HG03571 (cell line): ENCODE measurements at regions not wholly inside any gene's neighbourhood (a gene's known extent, or its start where the extent isn't known, plus 50 kb on each side); places are given as distances from the start of the nearest gene placed in this dataset.

Experiments
- ATAC-seq: cut with Tn5 transposase; IDR thresholded peaks from one replicate; pipeline ENCODE4 v1.9.1; 2021; ENCODE audit not compliant: unreplicated experiment

GRCh38 chr5:76030343-76030742 lies 52.8 kb upstream of the SV2C start:
- ATAC-seq = no peak

GRCh38 chr5:76029739-76030138 lies 53.4 kb upstream of the SV2C start:
- ATAC-seq = no peak

DNA sequence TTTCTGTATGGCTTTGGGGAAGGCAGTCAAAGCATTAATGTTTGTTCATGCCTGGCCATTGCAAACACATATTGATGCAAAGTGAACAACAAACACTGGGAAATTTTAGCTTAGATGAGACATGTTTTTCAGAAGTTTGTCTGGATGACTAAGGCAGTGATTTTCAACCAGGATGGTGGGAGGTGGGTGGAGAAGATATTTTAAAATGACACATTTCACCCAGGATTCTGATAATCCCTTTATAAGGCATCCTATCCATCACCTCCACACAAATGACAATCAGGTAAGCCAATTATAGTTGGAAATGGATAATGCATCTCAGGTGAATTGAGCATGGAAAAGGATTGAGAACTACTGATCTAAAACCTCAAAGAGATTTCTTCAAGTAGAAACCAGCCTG lies 57.4 kb upstream of the SV2C start:
- ATAC-seq = no peak

- no peak for ATAC-seq
These were observed 58.1 kb upstream of the SV2C start for GRCh38 chr5:76025069-76025468.

GRCh38 chr5:76022611-76023010 lies 60.6 kb upstream of the SV2C start:
- no peak for ATAC-seq

DNA sequence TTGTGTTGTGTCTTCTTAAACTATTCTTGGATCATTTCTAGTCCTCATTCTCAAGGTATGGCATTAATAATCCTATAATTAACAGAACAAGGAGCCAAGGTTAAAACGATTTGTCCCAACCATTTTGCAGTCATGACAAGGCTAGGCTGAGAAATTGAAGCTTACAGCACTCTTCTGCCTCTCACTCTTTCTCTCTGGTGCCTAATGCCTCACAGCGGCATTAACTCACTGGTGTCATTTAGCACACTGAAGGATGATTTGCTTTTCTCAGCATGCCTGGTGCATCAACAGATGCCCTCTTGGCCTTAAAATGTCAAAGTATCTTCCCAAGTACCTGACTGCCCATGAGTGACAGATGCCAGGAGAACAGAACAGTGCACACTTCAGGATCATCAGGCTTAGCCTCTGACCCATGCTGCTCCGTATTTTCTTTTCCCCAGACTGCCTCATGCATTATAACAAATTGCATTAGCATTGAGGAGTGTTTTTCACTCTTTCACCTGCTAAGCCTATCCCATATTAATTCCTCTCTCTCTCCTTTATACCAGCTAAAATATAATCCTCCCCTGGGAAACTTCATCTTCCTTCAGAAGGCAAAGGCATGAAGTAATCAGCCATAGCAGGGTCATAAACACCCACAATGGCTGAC lies 61.1 kb upstream of the SV2C start:
- ATAC-seq = no peak

GRCh38 chr5:76016258-76016657 lies 66.9 kb upstream of the SV2C start:
- ATAC-seq = no peak

DNA sequence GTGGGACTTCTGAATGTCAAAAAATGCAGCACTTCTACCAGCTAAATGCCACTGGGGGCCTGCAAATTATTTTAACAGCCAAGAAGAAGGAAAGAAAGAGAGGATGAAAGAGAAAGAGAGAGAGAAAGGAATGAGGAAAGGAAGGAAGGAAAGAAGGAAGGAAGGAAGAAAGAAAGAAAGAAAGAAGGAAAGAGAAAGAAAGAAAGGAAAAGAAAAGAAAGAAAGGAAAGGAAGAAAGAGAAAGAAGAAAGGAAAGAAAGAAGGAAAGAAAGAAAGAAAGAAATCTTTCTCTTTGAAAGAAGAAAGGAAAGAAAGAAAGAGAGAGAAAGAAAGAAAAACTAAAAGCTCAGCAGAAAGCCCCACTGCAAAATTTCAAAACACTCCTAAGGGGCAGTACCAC lies 69.2 kb upstream of the SV2C start:
- no peak for ATAC-seq

- ATAC-seq = no peak
These were observed 75.3 kb upstream of the SV2C start for GRCh38 chr5:76007904-76008303.

DNA sequence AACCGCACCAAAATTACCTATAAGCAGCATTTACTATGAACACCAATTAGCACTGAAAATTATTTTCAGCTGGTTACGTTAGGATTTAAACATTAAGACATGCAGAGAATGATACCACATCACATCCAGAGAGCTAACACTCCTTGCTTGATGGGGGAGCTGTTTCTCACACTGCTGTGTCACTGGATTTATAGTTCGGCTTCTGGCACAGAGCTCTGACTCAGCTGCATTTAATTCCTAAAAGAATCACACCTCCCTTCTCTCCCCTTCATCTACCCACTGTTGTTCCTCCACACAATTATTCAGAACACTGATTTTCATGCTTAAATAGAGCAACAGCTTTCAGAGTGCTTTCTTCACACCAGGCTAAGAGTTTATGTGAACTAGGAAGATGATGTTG lies 82.6 kb upstream of the SV2C start:
- no peak for ATAC-seq

GRCh38 chr5:75993643-75994520 lies 89.3 kb upstream of the SV2C start:
- ATAC-seq = no peak

DNA sequence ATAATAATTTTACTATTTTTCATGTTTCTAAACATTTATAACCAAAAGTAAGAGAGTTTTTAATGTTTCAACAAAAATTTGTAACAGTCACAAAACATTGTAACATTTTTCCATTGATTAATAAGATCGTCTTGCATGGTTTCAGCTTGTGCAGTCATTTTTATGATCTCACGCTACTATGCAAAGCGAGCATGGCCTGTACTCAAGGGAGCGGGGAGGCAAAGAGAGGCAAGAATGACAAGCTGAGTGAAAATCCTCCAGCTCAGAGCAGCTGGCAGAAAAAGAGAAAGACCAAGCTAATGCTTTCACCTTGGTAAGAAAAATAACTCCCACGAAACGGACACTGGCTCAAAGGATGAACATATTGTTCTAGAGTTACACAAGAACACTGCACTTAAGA lies 90.0 kb upstream of the SV2C start:
- ATAC-seq = no peak

DNA sequence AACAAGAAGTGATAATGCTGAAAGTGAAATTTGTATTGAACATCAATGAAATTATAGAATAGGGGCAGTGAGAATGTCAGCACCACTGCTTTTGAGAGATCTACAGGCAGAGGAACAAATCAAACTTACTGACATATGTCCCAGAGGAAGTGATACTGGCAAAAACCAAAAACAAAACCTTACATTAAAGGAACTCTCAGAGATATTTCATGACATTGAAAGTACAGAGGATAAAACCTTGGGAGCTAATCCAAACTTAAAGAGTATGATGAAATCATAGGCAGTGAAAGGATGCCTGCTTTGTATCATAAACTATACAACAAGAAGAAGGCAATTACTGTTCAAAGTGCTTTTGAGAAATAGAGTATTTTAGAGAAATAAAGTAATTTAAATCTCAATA lies 90.4 kb upstream of the SV2C start:
- ATAC-seq = no peak

GRCh38 chr5:75985077-75985476 lies 98.1 kb upstream of the SV2C start:
- ATAC-seq = no peak

GRCh38 chr5:75975496-75975895 lies 107.7 kb upstream of the SV2C start:
- no peak for ATAC-seq

- no peak for ATAC-seq
These were observed 117.9 kb upstream of the SV2C start for GRCh38 chr5:75965292-75965691.

DNA sequence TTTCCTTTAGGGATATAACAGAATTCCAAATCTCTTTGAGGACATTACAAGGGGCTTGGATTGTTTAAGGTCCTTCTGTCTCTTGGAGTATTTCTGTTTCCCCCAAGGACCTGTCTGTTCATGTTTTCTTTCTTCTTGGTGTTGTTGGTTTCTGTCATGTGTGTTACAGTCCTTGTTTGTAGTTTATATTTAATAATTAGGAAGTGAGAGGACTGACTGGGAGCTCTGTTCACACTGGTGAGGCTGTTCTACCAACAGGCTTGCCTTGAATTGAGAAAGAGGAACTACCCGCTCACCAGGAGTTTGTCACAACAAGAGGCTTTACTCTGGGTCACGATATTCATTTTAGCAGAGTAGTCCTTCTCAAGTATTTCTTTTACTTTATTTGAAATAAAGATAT lies 119.2 kb upstream of the SV2C start:
- ATAC-seq = no peak

GRCh38 chr5:75963554-75963953 lies 119.6 kb upstream of the SV2C start:
- ATAC-seq = no peak

GRCh38 chr5:75961818-75962217 lies 121.4 kb upstream of the SV2C start:
- ATAC-seq = no peak

- ATAC-seq = no peak
These were observed 123.1 kb upstream of the SV2C start for GRCh38 chr5:75960129-75960528.

DNA sequence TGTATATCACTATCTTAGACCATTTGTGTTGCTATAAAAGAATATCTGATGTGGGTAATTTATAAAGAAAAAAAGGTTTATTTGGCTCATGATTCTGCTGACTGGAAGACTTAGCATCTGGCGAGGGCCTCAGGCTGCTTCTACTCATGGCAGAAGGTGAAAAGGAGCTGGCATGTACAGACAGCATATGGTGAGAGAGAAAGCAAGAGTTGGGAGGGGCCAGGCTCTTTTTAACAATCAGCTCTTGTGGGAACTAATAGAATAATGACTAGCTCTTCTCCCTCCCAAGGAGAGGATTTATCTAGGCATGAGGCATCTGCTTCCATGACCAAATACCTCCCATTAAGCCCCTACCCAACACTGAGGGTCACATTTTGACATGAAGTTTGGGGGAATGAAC lies 130.2 kb upstream of the SV2C start:
- no peak for ATAC-seq

DNA sequence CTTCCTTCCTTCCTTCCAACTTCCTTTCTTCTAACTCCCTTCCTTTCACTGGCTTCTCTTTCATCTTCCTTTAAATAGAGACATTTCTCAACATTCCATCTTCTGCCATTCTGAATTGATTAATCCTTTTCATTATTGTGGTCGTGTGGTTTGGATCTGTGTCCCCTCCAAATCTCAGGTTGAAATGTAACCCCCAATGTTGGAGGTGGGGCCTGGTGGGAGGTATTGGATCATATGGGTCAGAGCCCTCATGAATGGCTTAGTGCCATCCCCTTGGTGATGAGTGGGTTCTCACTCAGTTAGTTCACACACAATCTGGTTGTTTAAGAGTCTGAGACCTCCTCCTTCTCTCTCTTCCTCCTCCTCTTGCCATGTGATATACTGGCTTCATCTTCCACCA lies 130.9 kb upstream of the SV2C start:
- ATAC-seq = no peak

DNA sequence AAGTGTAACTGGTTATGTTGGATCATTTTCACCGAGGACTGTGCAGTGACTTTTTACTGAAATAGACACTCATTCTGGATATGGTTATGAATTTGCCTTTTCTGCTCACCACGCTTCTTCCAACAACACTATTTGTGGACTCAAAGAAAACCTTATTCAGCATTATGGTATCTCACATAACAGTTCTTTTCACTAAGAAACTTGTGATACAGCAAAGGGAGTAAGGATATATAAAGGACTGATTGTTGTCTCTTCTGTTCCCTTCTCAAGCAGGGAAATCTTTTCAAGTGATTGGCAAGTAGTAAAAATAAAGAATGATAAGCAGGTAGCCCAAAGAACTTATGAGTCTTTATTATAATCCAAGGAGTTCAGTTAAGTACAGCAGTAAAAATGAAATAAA lies 131.5 kb upstream of the SV2C start:
- no peak for ATAC-seq
